ENCODE measurements at regions not wholly inside any gene's neighbourhood (a gene's known extent, or its start where the extent isn't known, plus 50 kb on each side); places are given as distances from the start of the nearest gene placed in this dataset.

- TF ChIP-seq CTCF (conservative IDR thresholded peaks at IDR 0.05; ENCODE audit: control insufficient read depth, insufficient read depth, low read depth, low read length): no peak
- DNase-seq (ENCODE audit: low read depth): no peak
- H3K4me3 ChIP-seq (ENCODE audit: control insufficient read depth, low read depth, low read length): no peak overlapping the region
Measured at GRCh38 chr7:156031679-156032478, 219.6 kb upstream of the SHH start.

GRCh38 chr7:156029460-156030007 lies 217.3 kb upstream of the SHH start:
- no peak overlapping the region for H3K4me3 ChIP-seq (ENCODE audit: control insufficient read depth, low read depth, low read length)
- DNase-seq (ENCODE audit: low read depth): no peak
- TF ChIP-seq CTCF (conservative IDR thresholded peaks at IDR 0.05; ENCODE audit: control insufficient read depth, insufficient read depth, low read depth, low read length): no peak

- no peak for DNase-seq (ENCODE audit: low read depth)
- no peak for TF ChIP-seq CTCF (conservative IDR thresholded peaks at IDR 0.05; ENCODE audit: control insufficient read depth, insufficient read depth, low read depth, low read length)
- no peak overlapping the region for H3K4me3 ChIP-seq (ENCODE audit: control insufficient read depth, low read depth, low read length)
Measured at GRCh38 chr7:156028521-156028920, 216.3 kb upstream of the SHH start.

- TF ChIP-seq CTCF (conservative IDR thresholded peaks at IDR 0.05; ENCODE audit: control insufficient read depth, insufficient read depth, low read depth, low read length): no peak
- no peak for DNase-seq (ENCODE audit: low read depth)
- no peak overlapping the region for H3K4me3 ChIP-seq (ENCODE audit: control insufficient read depth, low read depth, low read length)
Measured at GRCh38 chr7:156027821-156028220, 215.6 kb upstream of the SHH start.

- DNase-seq (ENCODE audit: low read depth): no peak
- TF ChIP-seq CTCF (conservative IDR thresholded peaks at IDR 0.05; ENCODE audit: control insufficient read depth, insufficient read depth, low read depth, low read length): no peak
- no peak overlapping the region for H3K4me3 ChIP-seq (ENCODE audit: control insufficient read depth, low read depth, low read length)
Measured at GRCh38 chr7:156026603-156027002, 214.3 kb upstream of the SHH start.

GRCh38 chr7:156026076-156026600 lies 213.9 kb upstream of the SHH start:
- H3K4me3 ChIP-seq (ENCODE audit: control insufficient read depth, low read depth, low read length): no peak overlapping the region
- TF ChIP-seq CTCF (conservative IDR thresholded peaks at IDR 0.05; ENCODE audit: control insufficient read depth, insufficient read depth, low read depth, low read length): no peak
- DNase-seq (ENCODE audit: low read depth): no peak
